SK-N-SH treated with all-trans-retinoic acid at 6 μM for 48 hours (cell line): ENCODE measurements at regions not wholly inside any gene's neighbourhood (a gene's known extent, or its start where the extent isn't known, plus 50 kb on each side); places are given as distances from the start of the nearest gene placed in this dataset.

Source experiments
- ATAC-seq: fragments of 200-7000 bp; cut with Tn5 transposase; 3 replicates; pipeline ENCODE4 v1.9.1; 2020; ENCODE audit warnings: mild to moderate bottlenecking, moderate library complexity
- ARNTL ChIP-seq: fragments of 450-650 bp; formaldehyde crosslinking; IDR thresholded peaks from 2 replicates; pipeline ENCODE4 v1.5.0; 2020; ENCODE audit warnings: low read depth, mild to moderate bottlenecking, moderate library complexity, borderline replicate concordance
- BACH2 ChIP-seq: fragments of 250-450 bp; sonication (Bioruptor Pico); IDR thresholded peaks from 2 replicates; pipeline ENCODE4 v1.9.0; 2021; ENCODE audit warnings: mild to moderate bottlenecking, borderline replicate concordance
- CSDC2 ChIP-seq: fragments of 250-450 bp; sonication (Bioruptor Pico); IDR thresholded peaks from 2 replicates; pipeline ENCODE4 v1.5.0; 2020; ENCODE audit warnings: mild to moderate bottlenecking, moderate library complexity
- ESRRG ChIP-seq: fragments of 250-450 bp; sonication (Bioruptor Pico); IDR thresholded peaks from 2 replicates; pipeline ENCODE4 v1.6.1; 2021; ENCODE audit warnings: mild to moderate bottlenecking
- GLIS3 ChIP-seq: fragments of 250-450 bp; sonication (Bioruptor Pico); IDR thresholded peaks from 2 replicates; pipeline ENCODE4 v1.5.0; 2020; ENCODE audit warnings: mild to moderate bottlenecking, moderate library complexity
- ISL1 ChIP-seq: fragments of 250-450 bp; sonication (Bioruptor Pico); IDR thresholded peaks from 2 replicates; pipeline ENCODE4 v2.1.2; 2022; ENCODE audit warnings: mild to moderate bottlenecking, moderate library complexity
- OSR1 ChIP-seq: fragments of 250-450 bp; sonication (Bioruptor Pico); IDR thresholded peaks from 2 replicates; pipeline ENCODE4 v1.8.0; 2022; ENCODE audit warnings: moderate library complexity, mild to moderate bottlenecking, inconsistent platforms
- PPARA ChIP-seq: fragments of 250-450 bp; sonication (Bioruptor Pico); IDR thresholded peaks from 2 replicates; pipeline ENCODE4 v1.5.0; 2020; ENCODE audit warnings: mild to moderate bottlenecking, borderline replicate concordance
- RARB ChIP-seq: fragments of 250-450 bp; sonication (Bioruptor Pico); IDR thresholded peaks from 2 replicates; pipeline ENCODE4 v1.8.0; 2021; ENCODE audit warnings: mild to moderate bottlenecking, moderate library complexity
- TCF4 ChIP-seq: fragments of 250-450 bp; sonication (Bioruptor Pico); IDR thresholded peaks from 2 replicates; pipeline ENCODE4 v1.8.0; 2021; ENCODE audit warnings: mild to moderate bottlenecking, moderate library complexity, borderline replicate concordance
- TOX ChIP-seq: fragments of 250-450 bp; sonication (Bioruptor Pico); IDR thresholded peaks from 2 replicates; pipeline ENCODE4 v1.8.0; 2021; ENCODE audit warnings: mild to moderate bottlenecking, moderate library complexity, borderline replicate concordance
- TSHZ2 ChIP-seq: fragments of 250-450 bp; sonication (Bioruptor Pico); IDR thresholded peaks from 2 replicates; pipeline ENCODE4 v1.5.0; 2020; ENCODE audit warnings: mild to moderate bottlenecking, moderate library complexity
- ZC3H10 ChIP-seq: fragments of 250-450 bp; sonication (Bioruptor Pico); IDR thresholded peaks from 2 replicates; pipeline ENCODE4 v1.5.1; 2021; ENCODE audit warnings: mild to moderate bottlenecking, moderate library complexity
- ZFP3 ChIP-seq: fragments of 250-450 bp; sonication (Bioruptor Pico); IDR thresholded peaks from 2 replicates; pipeline ENCODE4 v1.5.0; 2020; ENCODE audit warnings: mild to moderate bottlenecking, moderate library complexity
- ZFP30 ChIP-seq: fragments of 450-650 bp; formaldehyde crosslinking; IDR thresholded peaks from 2 replicates; pipeline ENCODE4 v1.5.0; 2022; ENCODE audit warnings: mild to moderate bottlenecking, moderate library complexity
- ZNF565 ChIP-seq: fragments of 450-650 bp; formaldehyde crosslinking; conservative IDR thresholded peaks from 2 replicates; pipeline ENCODE4 v1.5.0; 2020; ENCODE audit warnings: low read depth, mild to moderate bottlenecking, moderate library complexity
- ZNF70 ChIP-seq: fragments of 450-650 bp; formaldehyde crosslinking; IDR thresholded peaks from 2 replicates; pipeline ENCODE4 v1.5.0; 2020; ENCODE audit warnings: mild to moderate bottlenecking, moderate library complexity
- ZNF8 ChIP-seq: fragments of 450-650 bp; formaldehyde crosslinking; IDR thresholded peaks from 2 replicates; pipeline ENCODE4 v1.5.0; 2020; ENCODE audit warnings: mild to moderate bottlenecking, moderate library complexity
- TF ChIP-seq, protein P1 (sequence below): fragments of 250-450 bp; sonication (Bioruptor Pico); IDR thresholded peaks from 2 replicates; pipeline ENCODE4 v1.5.1; 2021; ENCODE audit warnings: mild to moderate bottlenecking, moderate library complexity
- TF ChIP-seq, protein P2 (sequence below): fragments of 250-450 bp; sonication (Bioruptor Pico); IDR thresholded peaks from 2 replicates; pipeline ENCODE4 v1.5.1; 2020; ENCODE audit warnings: low read depth, mild to moderate bottlenecking, moderate library complexity
- TF ChIP-seq, protein P3 (sequence below): fragments of 250-450 bp; sonication (Bioruptor Pico); IDR thresholded peaks from 2 replicates; pipeline ENCODE4 v1.8.0; 2021; ENCODE audit warnings: low read depth, mild to moderate bottlenecking, moderate library complexity, borderline replicate concordance

- no peak for ATAC-seq
- no peak for TF ChIP-seq CSDC2 (CRISPR knock-in tag)
- TF ChIP-seq GLIS3 (CRISPR knock-in tag), result no peak
- TF ChIP-seq TCF4 (CRISPR knock-in tag), result no peak
- no peak for TF ChIP-seq TOX (CRISPR knock-in tag)
- TF ChIP-seq ZC3H10, result no peak
- TF ChIP-seq, all 23 proteins: peak for 0
Observed at GRCh38 chr2:105635564-105635963, 109.1 kb upstream of the NCK2 start.

- TF ChIP-seq GLIS3 (CRISPR knock-in tag) (no peak), ZC3H10 (no peak), ESRRG (CRISPR knock-in tag) (no peak), ZNF70 (CRISPR knock-in tag) (no peak)
- ATAC-seq, result no peak
Observed at GRCh38 chr2:105634198-105634597, 110.5 kb upstream of the NCK2 start.

- ATAC-seq, result no peak
- TF ChIP-seq OSR1 (CRISPR knock-in tag), result no peak
- no peak for TF ChIP-seq ZNF8
- no peak for TF ChIP-seq PPARA (CRISPR knock-in tag)
- TF ChIP-seq RARB (CRISPR knock-in tag), result no peak
- TF ChIP-seq, protein P1, sequence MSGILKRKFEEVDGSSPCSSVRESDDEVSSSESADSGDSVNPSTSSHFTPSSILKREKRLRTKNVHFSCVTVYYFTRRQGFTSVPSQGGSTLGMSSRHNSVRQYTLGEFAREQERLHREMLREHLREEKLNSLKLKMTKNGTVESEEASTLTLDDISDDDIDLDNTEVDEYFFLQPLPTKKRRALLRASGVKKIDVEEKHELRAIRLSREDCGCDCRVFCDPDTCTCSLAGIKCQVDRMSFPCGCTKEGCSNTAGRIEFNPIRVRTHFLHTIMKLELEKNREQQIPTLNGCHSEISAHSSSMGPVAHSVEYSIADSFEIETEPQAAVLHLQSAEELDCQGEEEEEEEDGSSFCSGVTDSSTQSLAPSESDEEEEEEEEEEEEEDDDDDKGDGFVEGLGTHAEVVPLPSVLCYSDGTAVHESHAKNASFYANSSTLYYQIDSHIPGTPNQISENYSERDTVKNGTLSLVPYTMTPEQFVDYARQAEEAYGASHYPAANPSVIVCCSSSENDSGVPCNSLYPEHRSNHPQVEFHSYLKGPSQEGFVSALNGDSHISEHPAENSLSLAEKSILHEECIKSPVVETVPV, result no peak
- TF ChIP-seq, protein P2, sequence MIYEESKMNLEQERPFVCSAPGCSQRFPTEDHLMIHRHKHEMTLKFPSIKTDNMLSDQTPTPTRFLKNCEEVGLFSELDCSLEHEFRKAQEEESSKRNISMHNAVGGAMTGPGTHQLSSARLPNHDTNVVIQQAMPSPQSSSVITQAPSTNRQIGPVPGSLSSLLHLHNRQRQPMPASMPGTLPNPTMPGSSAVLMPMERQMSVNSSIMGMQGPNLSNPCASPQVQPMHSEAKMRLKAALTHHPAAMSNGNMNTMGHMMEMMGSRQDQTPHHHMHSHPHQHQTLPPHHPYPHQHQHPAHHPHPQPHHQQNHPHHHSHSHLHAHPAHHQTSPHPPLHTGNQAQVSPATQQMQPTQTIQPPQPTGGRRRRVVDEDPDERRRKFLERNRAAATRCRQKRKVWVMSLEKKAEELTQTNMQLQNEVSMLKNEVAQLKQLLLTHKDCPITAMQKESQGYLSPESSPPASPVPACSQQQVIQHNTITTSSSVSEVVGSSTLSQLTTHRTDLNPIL (CRISPR knock-in tag), result no peak
- no peak for TF ChIP-seq ESRRG (CRISPR knock-in tag)
- no peak for TF ChIP-seq ZNF70 (CRISPR knock-in tag)
- TF ChIP-seq, protein P3, sequence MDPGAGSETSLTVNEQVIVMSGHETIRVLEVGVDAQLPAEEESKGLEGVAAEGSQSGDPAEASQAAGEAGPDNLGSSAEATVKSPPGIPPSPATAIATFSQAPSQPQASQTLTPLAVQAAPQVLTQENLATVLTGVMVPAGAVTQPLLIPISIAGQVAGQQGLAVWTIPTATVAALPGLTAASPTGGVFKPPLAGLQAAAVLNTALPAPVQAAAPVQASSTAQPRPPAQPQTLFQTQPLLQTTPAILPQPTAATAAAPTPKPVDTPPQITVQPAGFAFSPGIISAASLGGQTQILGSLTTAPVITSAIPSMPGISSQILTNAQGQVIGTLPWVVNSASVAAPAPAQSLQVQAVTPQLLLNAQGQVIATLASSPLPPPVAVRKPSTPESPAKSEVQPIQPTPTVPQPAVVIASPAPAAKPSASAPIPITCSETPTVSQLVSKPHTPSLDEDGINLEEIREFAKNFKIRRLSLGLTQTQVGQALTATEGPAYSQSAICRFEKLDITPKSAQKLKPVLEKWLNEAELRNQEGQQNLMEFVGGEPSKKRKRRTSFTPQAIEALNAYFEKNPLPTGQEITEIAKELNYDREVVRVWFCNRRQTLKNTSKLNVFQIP (CRISPR knock-in tag), result no peak
- TF ChIP-seq TOX (CRISPR knock-in tag), result no peak
- no peak for TF ChIP-seq ZC3H10
Observed at GRCh38 chr2:105631922-105632321, 112.8 kb upstream of the NCK2 start.

- ATAC-seq, result no peak
- TF ChIP-seq ZFP3, result no peak
- TF ChIP-seq ISL1, result no peak
- TF ChIP-seq RARB (CRISPR knock-in tag), result no peak
- TF ChIP-seq TCF4 (CRISPR knock-in tag), result no peak
- TF ChIP-seq, protein P2 (CRISPR knock-in tag), result no peak
- TF ChIP-seq CSDC2 (CRISPR knock-in tag), result no peak
- TF ChIP-seq ARNTL (CRISPR knock-in tag), result no peak
- TF ChIP-seq PPARA (CRISPR knock-in tag), result no peak
- TF ChIP-seq, protein P3 (CRISPR knock-in tag), result no peak
- TF ChIP-seq ESRRG (CRISPR knock-in tag), result no peak
- TF ChIP-seq TSHZ2 (CRISPR knock-in tag), result no peak
- no peak for TF ChIP-seq ZNF70 (CRISPR knock-in tag)
- no peak for TF ChIP-seq ZFP30 (CRISPR knock-in tag)
- no peak for TF ChIP-seq ZC3H10
- TF ChIP-seq ZNF565 (CRISPR knock-in tag), result no peak
- TF ChIP-seq BACH2 (CRISPR knock-in tag), result no peak
- TF ChIP-seq GLIS3 (CRISPR knock-in tag), result no peak
- no peak for TF ChIP-seq TOX (CRISPR knock-in tag)
- TF ChIP-seq OSR1 (CRISPR knock-in tag), result no peak
- TF ChIP-seq, protein P1, result no peak
Observed at GRCh38 chr2:105631011-105631410, 113.7 kb upstream of the NCK2 start.
